ENCODE measurements at regions not wholly inside any gene's neighbourhood (a gene's known extent, or its start where the extent isn't known, plus 50 kb on each side); places are given as distances from the start of the nearest gene placed in this dataset.

DNA sequence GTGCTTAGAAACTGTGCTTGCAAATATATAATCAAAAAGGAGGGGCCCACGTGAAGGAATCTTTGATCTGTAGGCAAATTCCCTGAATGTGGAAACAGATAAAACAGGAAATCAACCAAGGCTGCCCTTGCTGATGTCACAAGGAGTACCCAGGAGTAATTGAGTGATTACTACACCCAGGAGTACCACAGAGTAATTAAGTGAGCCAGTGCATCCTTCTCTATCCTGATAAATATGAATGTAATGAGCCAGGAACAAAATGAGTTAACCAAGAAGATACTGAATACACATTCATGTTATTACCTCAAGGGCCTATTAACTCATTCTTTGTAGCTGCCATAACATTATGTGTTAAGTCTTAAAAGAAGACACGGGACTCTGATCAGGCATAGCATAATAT is 87.3 kb upstream of the POU1F1 start:
- Histone ChIP-seq H3K27ac (ENCODE audit: low read depth in 1 of 2, low read length in 1 of 2) (no peak overlapping the region), H3K27me3 (ENCODE audit: control insufficient read depth in 2 of 2, insufficient read depth in 1 of 2, low read length in 1 of 2) (no peaks in the 10 kb centered on the region), H3K4me1 (ENCODE audit: control insufficient read depth in 2 of 2, insufficient read depth in 2 of 2, low read length in 2 of 2) (peaks cover 7 to 10% of the 10 kb centered on the region in 2 donors), H3K36me3 (ENCODE audit: control insufficient read depth in 2 of 2, insufficient read depth in 2 of 2, low read length in 1 of 2) (no peaks in the 10 kb centered on the region), H3K4me3 (ENCODE audit: low read length in 2 of 2) (no peak overlapping the region), H3K9me3 (ENCODE audit: control insufficient read depth in 2 of 2, insufficient read depth in 1 of 2, low read length in 1 of 2) (no peaks in the 10 kb centered on the region)
- 79% methylated on average over 2 of the region's 2 CpGs for WGBS
- no peak for DNase-seq (ENCODE audit: low read depth in 6 of 9, low spot score in 9 of 9)

DNA sequence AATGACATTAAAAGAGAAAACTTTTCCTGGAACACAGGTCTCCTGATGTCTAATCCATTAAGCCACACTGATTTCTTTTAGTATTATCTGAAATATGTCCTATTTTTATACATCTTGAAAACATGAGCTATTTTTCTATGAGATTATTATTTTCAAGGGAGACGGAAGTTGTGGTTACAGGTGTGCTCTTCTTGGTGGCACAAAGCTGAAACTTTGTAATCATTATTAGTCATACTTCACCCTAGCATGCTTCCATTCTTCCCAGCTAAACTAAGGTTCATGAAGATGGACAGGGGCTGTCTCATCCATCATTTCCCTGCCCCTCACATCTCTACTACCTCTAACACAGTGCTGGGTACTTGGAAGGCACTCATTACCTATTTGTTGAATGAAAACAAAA is 85.6 kb upstream of the POU1F1 start:
- no peaks in the 10 kb centered on the region for H3K36me3 ChIP-seq (ENCODE audit: control insufficient read depth in 2 of 2, insufficient read depth in 2 of 2, low read length in 1 of 2)
- DNase-seq (ENCODE audit: low read depth in 6 of 9, low spot score in 9 of 9): no peak
- 52% methylated on average over 1 of the region's 1 CpG for WGBS
- no peaks in the 10 kb centered on the region for H3K9me3 ChIP-seq (ENCODE audit: control insufficient read depth in 2 of 2, insufficient read depth in 1 of 2, low read length in 1 of 2)
- H3K27me3 ChIP-seq (ENCODE audit: control insufficient read depth in 2 of 2, insufficient read depth in 1 of 2, low read length in 1 of 2): no peaks in the 10 kb centered on the region
- no peak overlapping the region for H3K4me3 ChIP-seq (ENCODE audit: low read length in 2 of 2)
- no peak overlapping the region for H3K27ac ChIP-seq (ENCODE audit: low read depth in 1 of 2, low read length in 1 of 2)
- H3K4me1 ChIP-seq (ENCODE audit: control insufficient read depth in 2 of 2, insufficient read depth in 2 of 2, low read length in 2 of 2): peaks cover 0 to 3% of the 10 kb centered on the region in 2 donors

- peaks cover 0 to 3% of the 10 kb centered on the region in 2 donors for H3K4me1 ChIP-seq (ENCODE audit: control insufficient read depth in 2 of 2, insufficient read depth in 2 of 2, low read length in 2 of 2)
- no peak overlapping the region for H3K4me3 ChIP-seq (ENCODE audit: low read length in 2 of 2)
- no peak overlapping the region for H3K27ac ChIP-seq (ENCODE audit: low read depth in 1 of 2, low read length in 1 of 2)
- H3K27me3 ChIP-seq (ENCODE audit: control insufficient read depth in 2 of 2, insufficient read depth in 1 of 2, low read length in 1 of 2): no peaks in the 10 kb centered on the region
- no peaks in the 10 kb centered on the region for H3K36me3 ChIP-seq (ENCODE audit: control insufficient read depth in 2 of 2, insufficient read depth in 2 of 2, low read length in 1 of 2)
- no peak for DNase-seq (ENCODE audit: low read depth in 6 of 9, low spot score in 9 of 9)
- H3K9me3 ChIP-seq (ENCODE audit: control insufficient read depth in 2 of 2, insufficient read depth in 1 of 2, low read length in 1 of 2): no peaks in the 10 kb centered on the region
Measured at GRCh38 chr3:87361271-87361670, 84.9 kb upstream of the POU1F1 start.

GRCh38 chr3:87359826-87360225 is 83.4 kb upstream of the POU1F1 start:
- H3K9me3 ChIP-seq (ENCODE audit: control insufficient read depth in 2 of 2, insufficient read depth in 1 of 2, low read length in 1 of 2): no peaks in the 10 kb centered on the region
- no peaks in the 10 kb centered on the region for H3K27me3 ChIP-seq (ENCODE audit: control insufficient read depth in 2 of 2, insufficient read depth in 1 of 2, low read length in 1 of 2)
- no peak overlapping the region for H3K27ac ChIP-seq (ENCODE audit: low read depth in 1 of 2, low read length in 1 of 2)
- peaks cover 0 to 3% of the 10 kb centered on the region in 2 donors for H3K4me1 ChIP-seq (ENCODE audit: control insufficient read depth in 2 of 2, insufficient read depth in 2 of 2, low read length in 2 of 2)
- H3K4me3 ChIP-seq (ENCODE audit: low read length in 2 of 2): no peak overlapping the region
- no peaks in the 10 kb centered on the region for H3K36me3 ChIP-seq (ENCODE audit: control insufficient read depth in 2 of 2, insufficient read depth in 2 of 2, low read length in 1 of 2)
- no peak for DNase-seq (ENCODE audit: low read depth in 6 of 9, low spot score in 9 of 9)
- WGBS: 98% methylated on average over 2 of the region's 2 CpGs

DNA sequence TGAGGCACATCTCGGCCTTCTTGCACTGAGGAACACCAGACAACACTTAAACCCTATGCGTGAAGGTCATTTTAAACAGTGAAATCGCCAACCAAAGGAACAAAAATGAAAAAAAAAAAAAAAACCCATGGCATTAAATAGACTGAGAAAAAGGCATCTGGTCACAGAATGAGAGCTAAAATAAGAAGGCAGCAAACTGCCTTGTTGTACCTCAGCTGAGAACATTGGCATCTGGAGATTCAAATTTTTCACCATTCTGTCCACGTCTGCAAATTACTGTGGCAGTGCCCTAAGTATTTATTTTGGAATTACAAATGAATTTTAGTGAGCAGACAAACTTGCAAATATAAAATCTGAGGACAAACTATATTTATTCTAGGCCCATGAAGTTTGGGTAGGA is 82.6 kb upstream of the POU1F1 start:
- Histone ChIP-seq H3K4me1 (ENCODE audit: control insufficient read depth in 2 of 2, insufficient read depth in 2 of 2, low read length in 2 of 2) (peaks cover 0 to 3% of the 10 kb centered on the region in 2 donors), H3K4me3 (ENCODE audit: low read length in 2 of 2) (no peak overlapping the region), H3K27me3 (ENCODE audit: control insufficient read depth in 2 of 2, insufficient read depth in 1 of 2, low read length in 1 of 2) (no peaks in the 10 kb centered on the region), H3K36me3 (ENCODE audit: control insufficient read depth in 2 of 2, insufficient read depth in 2 of 2, low read length in 1 of 2) (no peaks in the 10 kb centered on the region), H3K27ac (ENCODE audit: low read depth in 1 of 2, low read length in 1 of 2) (no peak overlapping the region), H3K9me3 (ENCODE audit: control insufficient read depth in 2 of 2, insufficient read depth in 1 of 2, low read length in 1 of 2) (no peaks in the 10 kb centered on the region)
- 95% methylated on average over 4 of the region's 4 CpGs for whole genome bisulfite sequencing
- no peak for DNase-seq (ENCODE audit: low read depth in 6 of 9, low spot score in 9 of 9)

GRCh38 chr3:87358066-87358465 is 81.7 kb upstream of the POU1F1 start:
- 94% methylated on average over 2 of the region's 2 CpGs for WGBS
- Histone ChIP-seq H3K27me3 (ENCODE audit: control insufficient read depth in 2 of 2, insufficient read depth in 1 of 2, low read length in 1 of 2) (no peaks in the 10 kb centered on the region), H3K4me3 (ENCODE audit: low read length in 2 of 2) (no peak overlapping the region), H3K27ac (ENCODE audit: low read depth in 1 of 2, low read length in 1 of 2) (no peak overlapping the region), H3K4me1 (ENCODE audit: control insufficient read depth in 2 of 2, insufficient read depth in 2 of 2, low read length in 2 of 2) (peaks cover 0 to 3% of the 10 kb centered on the region in 2 donors), H3K9me3 (ENCODE audit: control insufficient read depth in 2 of 2, insufficient read depth in 1 of 2, low read length in 1 of 2) (no peaks in the 10 kb centered on the region), H3K36me3 (ENCODE audit: control insufficient read depth in 2 of 2, insufficient read depth in 2 of 2, low read length in 1 of 2) (no peaks in the 10 kb centered on the region)
- no peak for DNase-seq (ENCODE audit: low read depth in 6 of 9, low spot score in 9 of 9)

DNA sequence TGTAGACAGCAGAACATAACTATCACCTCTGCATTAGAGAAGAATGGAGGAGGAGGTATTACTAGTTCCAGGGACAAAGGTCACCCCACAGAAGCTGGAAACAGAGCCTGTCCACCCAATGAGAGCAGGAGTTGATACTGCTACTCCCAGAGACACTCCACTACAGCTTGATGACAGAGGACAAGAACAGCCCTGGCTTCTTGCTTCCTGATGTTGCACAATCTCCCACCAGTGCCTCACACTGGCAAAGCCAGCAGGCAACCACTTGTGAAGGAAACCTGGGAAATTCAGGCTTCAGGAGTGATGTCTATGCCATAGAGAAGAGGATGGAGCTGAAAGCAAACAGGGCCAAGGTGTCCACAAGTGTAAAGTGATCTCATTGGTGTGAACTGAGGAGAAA is 78.0 kb upstream of the POU1F1 start:
- Histone ChIP-seq H3K36me3 (ENCODE audit: control insufficient read depth in 2 of 2, insufficient read depth in 2 of 2, low read length in 1 of 2) (no peaks in the 10 kb centered on the region), H3K9me3 (ENCODE audit: control insufficient read depth in 2 of 2, insufficient read depth in 1 of 2, low read length in 1 of 2) (no peaks in the 10 kb centered on the region), H3K27ac (ENCODE audit: low read depth in 1 of 2, low read length in 1 of 2) (no peak overlapping the region), H3K4me3 (ENCODE audit: low read length in 2 of 2) (no peak overlapping the region), H3K27me3 (ENCODE audit: control insufficient read depth in 2 of 2, insufficient read depth in 1 of 2, low read length in 1 of 2) (no peaks in the 10 kb centered on the region), H3K4me1 (ENCODE audit: control insufficient read depth in 2 of 2, insufficient read depth in 2 of 2, low read length in 2 of 2) (no peaks in the 10 kb centered on the region)
- no peak for DNase-seq (ENCODE audit: low read depth in 6 of 9, low spot score in 9 of 9)

- Histone ChIP-seq H3K9me3 (ENCODE audit: control insufficient read depth in 2 of 2, insufficient read depth in 1 of 2, low read length in 1 of 2) (no peaks in the 10 kb centered on the region), H3K27ac (ENCODE audit: low read depth in 1 of 2, low read length in 1 of 2) (no peak overlapping the region), H3K27me3 (ENCODE audit: control insufficient read depth in 2 of 2, insufficient read depth in 1 of 2, low read length in 1 of 2) (no peaks in the 10 kb centered on the region), H3K4me3 (ENCODE audit: low read length in 2 of 2) (no peak overlapping the region), H3K4me1 (ENCODE audit: control insufficient read depth in 2 of 2, insufficient read depth in 2 of 2, low read length in 2 of 2) (no peaks in the 10 kb centered on the region), H3K36me3 (ENCODE audit: control insufficient read depth in 2 of 2, insufficient read depth in 2 of 2, low read length in 1 of 2) (no peaks in the 10 kb centered on the region)
- no peak for DNase-seq (ENCODE audit: low read depth in 6 of 9, low spot score in 9 of 9)
- WGBS: 100% methylated on average over 1 of the region's 1 CpG
Measured at GRCh38 chr3:87351937-87352336, 75.6 kb upstream of the POU1F1 start.

- Histone ChIP-seq H3K4me1 (ENCODE audit: control insufficient read depth in 2 of 2, insufficient read depth in 2 of 2, low read length in 2 of 2) (no peaks in the 10 kb centered on the region), H3K36me3 (ENCODE audit: control insufficient read depth in 2 of 2, insufficient read depth in 2 of 2, low read length in 1 of 2) (no peaks in the 10 kb centered on the region), H3K27ac (ENCODE audit: low read depth in 1 of 2, low read length in 1 of 2) (no peak overlapping the region), H3K27me3 (ENCODE audit: control insufficient read depth in 2 of 2, insufficient read depth in 1 of 2, low read length in 1 of 2) (no peaks in the 10 kb centered on the region), H3K4me3 (ENCODE audit: low read length in 2 of 2) (no peak overlapping the region), H3K9me3 (ENCODE audit: control insufficient read depth in 2 of 2, insufficient read depth in 1 of 2, low read length in 1 of 2) (no peaks in the 10 kb centered on the region)
- peak in 7 of 9 donors; percentile 25 to 70 (median 46) for DNase-seq (ENCODE audit: low read depth in 6 of 9, low spot score in 9 of 9)
- WGBS: 24% methylated on average over 9 of the region's 9 CpGs
Measured at GRCh38 chr3:87350367-87351199, 74.2 kb upstream of the POU1F1 start.

Data from thymus (tissue), 11 donors.